H1 (cell line): ENCODE measurements at regions not wholly inside any gene's neighbourhood (a gene's known extent, or its start where the extent isn't known, plus 50 kb on each side); places are given as distances from the start of the nearest gene placed in this dataset.

Experiments
- CTCF ChIA-PET: fragments of 300-600 bp; sonication (Branson Sonifier 250); formaldehyde crosslinking; loops from one replicate; lab custom pipeline; 2021; ENCODE audit not compliant: partially characterized antibody; lab: Charles Lee
- POLR2A ChIA-PET: fragments of 300-600 bp; sonication (Branson Sonifier 250); formaldehyde crosslinking; loops from one replicate; lab custom pipeline; 2021; ENCODE audit warnings: inconsistent platforms; ENCODE audit not compliant: partially characterized antibody; lab: Charles Lee
- DNase-seq, 2 experiments: peaks; one replicate each; pipeline versions ENCODE4 v3.0.0 to v3.0.0-alpha.2; 2010 to 2022; ENCODE audit warnings: low spot score in 2 of 2, low read depth in 1 of 2, mixed read lengths in 1 of 2
- FAIRE-seq: peaks from 2 replicates; lab custom pipeline; 2011; peaks lifted over from hg19 to GRCh38; lab: Jason Lieb, UNC
- H2AFZ ChIP-seq: 2 replicates; pipeline ENCODE4 v1.8.1; 2012; ENCODE audit warnings: low read length, inconsistent platforms
- H2AK5ac ChIP-seq: 2 replicates; pipeline ENCODE4 v1.6.1; 2013; ENCODE audit warnings: low read depth, low read length
- H2BK120ac ChIP-seq: replicated peaks from 2 replicates; pipeline ENCODE3; 2013; ENCODE audit warnings: low read depth, low read length, inconsistent platforms
- H2BK12ac ChIP-seq: 2 replicates; pipeline ENCODE4 v1.6.1; 2013; ENCODE audit warnings: low read depth, low read length
- H2BK15ac ChIP-seq: 2 replicates; pipeline ENCODE4 v1.6.1; 2013; ENCODE audit warnings: low read length
- H2BK20ac ChIP-seq: 2 replicates; pipeline ENCODE4 v1.6.1; 2013; ENCODE audit warnings: low read length
- H2BK5ac ChIP-seq: 2 replicates; pipeline ENCODE4 v1.6.1; 2013; ENCODE audit warnings: low read depth, low read length
- H3K14ac ChIP-seq: 2 replicates; pipeline ENCODE4 v1.6.1; 2013; ENCODE audit warnings: inconsistent platforms; ENCODE audit not compliant: insufficient read length
- H3K18ac ChIP-seq: 2 replicates; pipeline ENCODE4 v1.6.1; 2013; ENCODE audit warnings: low read length; ENCODE audit errors: extremely low read depth
- H3K23ac ChIP-seq: 2 replicates; pipeline ENCODE4 v1.6.1; 2013; ENCODE audit warnings: inconsistent platforms; ENCODE audit not compliant: insufficient read length
- H3K23me2 ChIP-seq: 2 replicates; pipeline ENCODE4 v1.6.1; 2013; ENCODE audit warnings: low read depth, low read length
- H3K27ac ChIP-seq: 2 replicates; pipeline ENCODE4 v1.6.1; 2011; ENCODE audit warnings: low read depth, low read length, inconsistent platforms
- H3K27me3 ChIP-seq, 4 experiments: replicated peaks in 1 of 4; 1 replicate in 1 of 4; 2 replicates in 3 of 4; pipeline versions ENCODE4 v1.6.1 to v1.8.1; 2011 to 2013; ENCODE audit warnings: low read length in 3 of 4, mild to moderate bottlenecking in 3 of 4, inconsistent platforms in 2 of 4, mixed read lengths in 2 of 4, moderate library complexity in 1 of 4; ENCODE audit not compliant: control insufficient read depth in 3 of 4, insufficient read depth in 3 of 4; ENCODE audit errors: extremely low read depth in 1 of 4
- H3K36me3 ChIP-seq, 4 experiments: 2 replicates each; pipeline versions ENCODE4 v1.6.1 to v1.8.1; 2011 to 2013; ENCODE audit warnings: mild to moderate bottlenecking in 4 of 4, low read length in 3 of 4, moderate library complexity in 2 of 4, control low read depth in 1 of 4, inconsistent platforms in 1 of 4; ENCODE audit not compliant: insufficient read depth in 4 of 4, control insufficient read depth in 2 of 4
- H3K4ac ChIP-seq: replicated peaks from 2 replicates; pipeline ENCODE3; 2013; ENCODE audit warnings: low read length, low read depth, mixed read lengths, inconsistent platforms; ENCODE audit not compliant: insufficient read length
- H3K4me1 ChIP-seq, 4 experiments: replicated peaks in 1 of 4; 1 replicate in 1 of 4; 2 replicates in 3 of 4; pipeline versions ENCODE4 v1.6.1 to v1.8.1; 2011 to 2013; ENCODE audit warnings: low read length in 3 of 4, inconsistent platforms in 2 of 4, mixed read lengths in 1 of 4; ENCODE audit not compliant: insufficient read depth in 4 of 4, control insufficient read depth in 3 of 4
- H3K4me2 ChIP-seq, 2 experiments: 2 replicates each; pipeline versions ENCODE4 v1.6.1 to v1.8.1; 2011 to 2013; ENCODE audit warnings: low read depth in 2 of 2, low read length in 2 of 2, control low read depth in 1 of 2, inconsistent platforms in 1 of 2, mild to moderate bottlenecking in 1 of 2; ENCODE audit not compliant: insufficient read depth in 1 of 2
- H3K4me3 ChIP-seq, 4 experiments: fragments of 200-600, 300-600 bp in 1 of 4; sonication (generic), shearing (Covaris generic), sonication (Bioruptor Twin) in 1 of 4; 2 replicates each; pipeline versions ENCODE4 v1.5.1 to v1.8.1; 2011 to 2016; ENCODE audit warnings: low read length in 4 of 4, low read depth in 3 of 4, control low read depth in 2 of 4, inconsistent platforms in 2 of 4, mild to moderate bottlenecking in 2 of 4, mixed read lengths in 1 of 4, moderate library complexity in 1 of 4; ENCODE audit not compliant: insufficient read depth in 2 of 4; ENCODE audit errors: extremely low read depth in 1 of 4
- H3K56ac ChIP-seq: replicated peaks from 2 replicates; pipeline ENCODE3; 2013; ENCODE audit warnings: low read depth, mild to moderate bottlenecking, mixed read lengths, low read length, inconsistent platforms; ENCODE audit not compliant: insufficient read length
- H3K79me1 ChIP-seq: 2 replicates; pipeline ENCODE4 v1.6.1; 2013; ENCODE audit warnings: low read depth, low read length, control low read depth
- H3K79me2 ChIP-seq, 2 experiments: 2 replicates each; pipeline versions ENCODE4 v1.6.1 to v1.8.1; 2012 to 2013; ENCODE audit warnings: low read length in 2 of 2, mild to moderate bottlenecking in 2 of 2, inconsistent platforms in 1 of 2; ENCODE audit not compliant: insufficient read depth in 2 of 2, control insufficient read depth in 1 of 2
- H3K9ac ChIP-seq, 4 experiments: replicated peaks in 1 of 4; 1 replicate in 1 of 4; 2 replicates in 3 of 4; pipeline versions ENCODE4 v1.6.1 to v1.8.1; 2011 to 2013; ENCODE audit warnings: low read depth in 3 of 4, low read length in 3 of 4, control low read depth in 2 of 4, mild to moderate bottlenecking in 2 of 4, moderate library complexity in 2 of 4, inconsistent platforms in 1 of 4; ENCODE audit errors: extremely low read depth in 1 of 4
- H3K9me3 ChIP-seq, 2 experiments: 2 replicates each; pipeline versions ENCODE4 v1.6.1 to v1.8.1; 2012 to 2013; ENCODE audit warnings: mild to moderate bottlenecking in 2 of 2, moderate library complexity in 2 of 2, control low read depth in 1 of 2, inconsistent platforms in 1 of 2, low read depth in 1 of 2, low read length in 1 of 2, mixed read lengths in 1 of 2; ENCODE audit not compliant: insufficient read depth in 2 of 2
- H4K20me1 ChIP-seq, 2 experiments: replicated peaks in 1 of 2; 2 replicates each; pipeline versions ENCODE3 to v1.8.1; 2011 to 2013; ENCODE audit warnings: inconsistent platforms in 2 of 2, low read length in 2 of 2, mild to moderate bottlenecking in 1 of 2; ENCODE audit not compliant: insufficient read depth in 2 of 2, control insufficient read depth in 1 of 2
- H4K5ac ChIP-seq: 2 replicates; pipeline ENCODE4 v1.6.1; 2013; ENCODE audit warnings: low read length, low read depth, mixed read lengths, inconsistent platforms; ENCODE audit not compliant: insufficient read length
- H4K8ac ChIP-seq: 2 replicates; pipeline ENCODE4 v1.8.0; 2013; ENCODE audit warnings: mild to moderate bottlenecking, moderate library complexity, low read length, inconsistent platforms; ENCODE audit not compliant: insufficient read depth; ENCODE audit errors: extremely low read depth
- H4K91ac ChIP-seq: replicated peaks from 2 replicates; pipeline ENCODE3; 2013; ENCODE audit warnings: low read length, mixed read lengths, inconsistent platforms; ENCODE audit not compliant: insufficient read length
- ASH2L ChIP-seq: fragments of 200-600, 300-600 bp; sonication (generic); IDR thresholded peaks from one replicate; pipeline ENCODE4 v1.7.1; 2017; ENCODE audit warnings: low read length
- SP1 ChIP-seq: IDR thresholded peaks from 2 replicates; pipeline ENCODE4 v1.6.1; 2011; ENCODE audit warnings: low read depth, low read length
- WGBS, 2 experiments: shearing (Covaris generic) in 1 of 2; methylation state at CpG; one replicate each; pipeline versions ENCODE4 v1.1.6 to v1.1.7; 2013 to 2015; ENCODE audit warnings: low lambda C conversion rate in 2 of 2, mixed read lengths in 2 of 2, inconsistent platforms in 1 of 2, low coverage in 1 of 2, missing lambda C conversion rate in 1 of 2; ENCODE audit not compliant: insufficient replicate concordance in 2 of 2, insufficient coverage in 1 of 2, insufficient read length in 1 of 2; ENCODE audit errors: extremely low coverage in 1 of 2, missing lambda C conversion rate in 1 of 2; 5-methylcytosine and 5-hydroxymethylcytosine counted together

GRCh38 chr14:65257425-65257824, 155.1 kb upstream of the FUT8 start:
- Histone ChIP-seq H3K9me3 (no peaks in the 10 kb centered on the region), H2BK20ac (no peak overlapping the region), H2BK5ac (peak overlapping the region; percentile 22; the same call in 1 of the 2 replicates), H3K56ac (no peak overlapping the region), H3K9ac (no peak overlapping the region), H3K14ac (no peak overlapping the region), H3K23ac (no peak overlapping the region), H4K5ac (no peak overlapping the region), H3K4me1 (peaks cover 6 to 16% (median 12%) of the 10 kb centered on the region in 4 experiments), H3K4ac (no peak overlapping the region), H4K8ac (no peak overlapping the region; the same call in 1 of the 2 replicates), H3K4me3 (no peak overlapping the region), H3K4me2 (no peak overlapping the region), H2BK15ac (no peak overlapping the region), H3K27me3 (no peaks in the 10 kb centered on the region), H4K91ac (no peak overlapping the region), H2AK5ac (no peak overlapping the region), H3K79me2 (no peaks in the 10 kb centered on the region), H4K20me1 (no peaks in the 10 kb centered on the region), H3K27ac (no peak overlapping the region), H2BK120ac (peak overlapping the region; percentile 50), H2AFZ (no peak overlapping the region), H3K79me1 (no peaks in the 10 kb centered on the region), H3K36me3 (no peaks in the 10 kb centered on the region), H3K23me2 (0 out of 2 replicates have a peak, but pooled peaks cover 2% of the 10 kb centered on the region), H2BK12ac (peak overlapping the region; percentile 29; the same call in 1 of the 2 replicates), H3K18ac (no peak overlapping the region)
- ChIA-PET POLR2A (interaction anchor here (0.6 kb wide), 1 partner anchor 416 kb away, joined by 3 read pairs; no protein-coding TSS in a partner anchor), CTCF (interaction anchor here (0.7 to 2.3 kb wide), 5 partner anchors 18 to 1147 kb away, joined by 3 to 9 read pairs (median 4); no protein-coding TSS in a partner anchor)
- WGBS, 2 experiments = 75% methylated on average over 7 of the region's 7 CpGs; no CpG with 5 or more reads in 1 of the 2 experiments
- FAIRE-seq (no peak), DNase-seq (no peak)
- TF ChIP-seq ASH2L = no peak
- peak; percentile 36; the same call in 1 of the 2 replicates for TF ChIP-seq SP1
